ENCODE measurements at regions not wholly inside any gene's neighbourhood (a gene's known extent, or its start where the extent isn't known, plus 50 kb on each side); places are given as distances from the start of the nearest gene placed in this dataset.

GRCh38 chr16:80489173-80489572, 51.6 kb upstream of the DYNLRB2 start:
- no peak for DNase-seq (ENCODE audit: low spot score)

DNA sequence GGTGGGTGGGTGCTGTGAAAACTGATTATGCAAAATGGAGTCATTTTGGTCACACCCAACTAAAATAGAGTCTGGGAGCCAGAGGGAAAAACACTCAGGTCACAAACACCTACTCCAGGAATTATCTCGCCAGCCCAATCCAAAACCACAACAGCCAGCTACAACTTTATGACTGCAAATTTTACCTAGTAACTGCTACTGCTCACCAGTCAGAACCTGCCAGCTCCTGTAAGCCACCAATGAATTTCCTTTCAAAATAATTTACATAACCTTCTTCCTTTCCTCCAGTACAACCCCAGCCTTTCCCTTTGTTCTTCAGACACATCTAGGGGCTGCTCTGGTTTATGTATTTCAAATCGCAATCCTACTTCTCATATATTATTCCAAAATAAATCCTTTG, 52.6 kb upstream of the DYNLRB2 start:
- no peak for DNase-seq (ENCODE audit: low spot score)

DNA sequence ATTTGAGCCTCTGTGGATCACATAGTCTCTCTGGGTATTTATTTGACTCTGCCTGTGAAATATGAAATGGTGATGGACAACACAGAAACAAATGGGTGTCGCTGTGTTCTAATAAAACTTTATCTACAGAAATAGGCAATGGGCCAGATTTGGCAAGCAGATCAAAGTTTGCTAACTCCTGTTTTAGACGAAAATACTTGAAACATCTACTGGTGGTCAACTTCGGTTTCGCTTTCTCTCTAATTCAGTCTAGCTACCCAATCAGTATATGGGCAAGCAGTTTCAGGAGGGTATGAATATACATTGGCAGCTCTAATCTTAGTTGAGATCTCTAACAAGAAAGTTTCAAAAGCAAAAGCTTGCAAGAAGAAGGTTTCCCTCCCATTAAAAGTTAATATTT, 60.1 kb upstream of the DYNLRB2 start:
- DNase-seq (ENCODE audit: low spot score) = no peak

DNA sequence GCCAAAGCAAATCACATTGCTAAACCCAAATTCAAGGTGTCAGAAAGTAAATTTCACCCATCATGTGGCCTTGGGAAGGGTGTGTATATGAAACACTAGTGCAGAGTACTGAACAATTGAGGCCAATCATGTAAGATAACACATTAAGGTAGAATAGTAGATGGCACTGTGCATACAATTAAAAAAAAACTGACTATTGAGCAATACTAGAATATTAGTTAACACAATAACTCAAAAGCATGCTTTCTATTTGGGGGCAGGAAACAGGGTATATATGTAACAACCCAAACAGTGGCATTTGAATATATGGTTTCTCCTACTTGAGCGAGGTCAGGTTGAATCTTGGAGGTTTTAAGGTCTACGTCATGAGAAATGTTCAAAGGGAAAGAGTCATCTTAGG, 63.0 kb upstream of the DYNLRB2 start:
- no peak for DNase-seq (ENCODE audit: low spot score)

DNA sequence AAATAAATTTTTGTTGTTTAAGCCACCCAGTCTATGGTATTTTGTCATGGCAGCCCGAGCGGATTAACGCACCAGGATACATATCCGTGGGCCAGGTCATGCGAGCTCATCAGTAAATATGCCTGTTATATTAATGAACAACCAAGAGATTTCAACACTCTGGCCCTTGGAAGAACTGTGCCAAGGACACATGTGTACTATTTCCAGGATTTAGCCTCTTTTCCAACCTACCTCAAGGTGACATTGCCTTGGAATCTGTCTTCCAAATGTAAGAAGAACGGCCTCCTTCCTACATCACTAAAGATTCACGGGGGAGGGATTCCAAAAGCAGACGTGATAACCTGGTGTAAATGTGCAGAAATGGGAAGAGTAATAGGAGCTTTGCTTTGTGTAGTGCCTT, 72.8 kb upstream of the DYNLRB2 start:
- DNase-seq (ENCODE audit: low spot score) = no peak

DNA sequence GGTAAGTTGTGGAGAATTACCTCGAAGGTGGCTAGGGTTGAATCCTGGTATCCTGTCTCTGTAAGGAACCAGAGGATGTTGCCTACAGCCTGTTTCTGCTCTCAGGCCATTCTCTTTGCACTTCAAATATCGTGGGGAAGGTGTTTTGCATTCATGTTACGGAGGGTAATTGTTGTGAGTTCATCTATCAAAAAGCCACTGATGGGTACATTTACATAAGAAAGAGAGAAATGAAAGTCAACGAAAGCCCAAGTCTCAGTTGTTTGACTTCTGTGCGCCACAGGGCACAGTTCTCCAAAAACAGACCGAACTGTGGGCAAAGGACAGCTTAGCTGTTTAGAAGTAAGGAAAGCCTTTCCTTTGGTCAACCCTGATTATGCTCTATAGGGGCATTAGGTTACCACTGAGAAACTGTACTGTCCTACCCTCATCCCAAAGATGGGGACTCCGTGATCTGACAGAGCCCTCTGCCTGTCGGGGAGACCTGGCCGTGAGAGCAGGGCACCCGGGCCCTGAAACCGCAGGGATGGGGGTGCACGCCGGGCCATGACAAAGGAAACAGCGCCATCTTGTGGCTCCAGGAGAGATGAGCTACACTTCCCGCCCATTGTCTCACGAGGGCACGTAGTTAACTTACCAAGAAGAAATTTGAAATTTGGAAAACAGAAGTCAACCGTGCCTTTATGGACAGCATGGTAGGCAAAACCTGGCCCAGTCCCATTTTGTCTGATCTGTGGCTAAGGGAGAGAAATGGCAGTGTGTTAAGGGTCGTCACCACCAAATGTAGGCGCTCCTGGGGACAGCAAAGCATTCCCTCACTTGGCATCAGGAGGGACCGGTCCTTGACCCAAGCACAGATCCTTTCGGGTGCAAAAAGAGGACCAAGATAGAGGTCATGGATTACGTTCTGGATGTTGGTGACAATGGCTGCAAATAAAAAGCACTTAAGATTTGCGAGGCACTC, 74.5 kb upstream of the DYNLRB2 start:
- DNase-seq (ENCODE audit: low spot score) = peak; percentile 54

DNA sequence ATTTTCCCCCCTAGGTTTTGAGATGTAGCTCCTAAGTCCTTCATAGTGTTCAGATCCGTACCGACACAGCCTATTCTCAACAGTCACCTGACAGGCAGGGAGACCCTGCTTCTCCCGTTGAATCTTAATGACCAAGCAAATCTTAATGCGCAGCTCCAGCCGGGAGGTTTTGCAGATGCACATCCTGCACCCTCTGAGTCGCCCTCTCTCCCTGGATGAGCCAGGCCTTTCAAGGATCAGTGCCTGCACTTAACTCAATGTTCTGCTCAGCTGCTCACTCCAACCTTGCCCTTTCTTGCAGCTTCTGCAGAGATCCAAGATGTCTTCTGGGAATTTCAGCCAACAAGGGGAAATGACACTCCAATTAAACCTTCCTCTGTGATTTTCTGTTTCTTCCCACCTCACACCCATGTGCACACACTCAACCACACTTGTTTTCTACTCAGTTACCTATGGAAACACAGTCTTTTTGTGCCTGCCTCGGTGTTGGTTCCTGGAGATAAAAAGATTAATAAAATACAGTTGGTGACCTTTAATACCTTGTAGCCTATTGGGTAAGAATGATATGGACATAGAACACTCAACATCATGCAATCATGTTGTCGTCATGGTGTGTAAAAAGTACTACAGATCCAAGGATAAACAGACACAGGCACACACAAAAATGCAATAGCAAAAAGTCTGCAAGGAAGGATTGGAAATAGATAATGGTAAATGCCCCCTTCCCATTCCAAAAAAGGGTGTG, 76.9 kb upstream of the DYNLRB2 start:
- no peak for DNase-seq (ENCODE audit: low spot score)

DNA sequence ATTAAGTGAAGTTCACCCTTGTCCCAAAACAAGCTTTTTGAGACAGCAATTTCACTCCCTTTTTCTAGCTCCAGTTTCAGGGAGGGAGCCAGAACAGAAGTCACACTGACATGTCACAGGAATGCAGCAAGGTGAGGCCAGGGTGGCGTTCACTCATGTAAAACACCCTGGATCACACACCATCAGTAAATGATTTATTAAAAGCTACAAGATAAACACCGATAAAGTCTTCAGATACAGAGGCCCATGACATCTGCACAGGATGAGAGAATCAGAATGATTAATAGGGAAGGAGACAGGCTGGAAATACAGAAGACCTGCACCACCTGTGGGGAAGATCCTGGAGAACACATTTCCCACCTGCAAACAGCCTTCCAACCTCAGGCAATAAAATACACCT, 77.5 kb upstream of the DYNLRB2 start:
- DNase-seq (ENCODE audit: low spot score) = no peak

DNA sequence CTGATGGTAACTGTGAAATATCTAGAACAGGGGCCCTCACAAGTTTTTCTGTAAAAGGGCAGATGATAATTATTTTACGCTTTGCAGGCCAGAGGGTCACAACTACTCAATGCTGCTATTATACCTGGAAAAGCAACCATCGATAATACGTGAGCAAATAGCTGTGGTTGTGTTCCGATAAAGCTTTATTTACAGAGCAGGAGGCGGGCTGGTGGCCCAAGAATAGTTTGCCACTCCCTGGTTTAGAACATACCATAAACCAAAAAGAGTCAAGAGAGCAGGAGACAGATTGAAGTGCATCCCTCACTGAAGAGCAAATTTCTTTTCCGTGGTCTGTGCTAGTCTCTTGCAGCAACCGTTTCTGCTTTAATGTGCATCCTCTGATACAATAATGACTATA, 77.9 kb upstream of the DYNLRB2 start:
- no peak for DNase-seq (ENCODE audit: low spot score)

DNA sequence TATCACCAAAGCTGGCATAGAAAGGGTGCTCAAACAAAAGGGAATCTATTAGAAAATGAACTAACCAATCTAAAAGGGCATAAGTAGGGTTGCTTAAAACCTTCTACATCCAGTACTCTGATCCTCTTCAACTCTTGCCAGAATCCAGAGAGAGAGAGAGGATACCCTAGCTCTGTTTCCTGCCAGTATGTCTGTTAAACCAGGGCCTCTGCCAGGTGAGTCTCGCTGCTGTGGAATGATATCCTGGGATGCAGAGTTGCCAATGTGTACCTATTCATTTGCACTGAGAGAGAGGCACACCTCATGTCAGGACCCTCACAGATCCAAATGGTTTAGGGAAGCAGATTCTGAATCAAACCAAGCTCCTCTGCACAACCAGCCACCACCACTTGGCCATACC, 79.8 kb upstream of the DYNLRB2 start:
- no peak for DNase-seq (ENCODE audit: low spot score)

GRCh38 chr16:80459966-80460365, 80.8 kb upstream of the DYNLRB2 start:
- no peak for DNase-seq (ENCODE audit: low spot score)

DNA sequence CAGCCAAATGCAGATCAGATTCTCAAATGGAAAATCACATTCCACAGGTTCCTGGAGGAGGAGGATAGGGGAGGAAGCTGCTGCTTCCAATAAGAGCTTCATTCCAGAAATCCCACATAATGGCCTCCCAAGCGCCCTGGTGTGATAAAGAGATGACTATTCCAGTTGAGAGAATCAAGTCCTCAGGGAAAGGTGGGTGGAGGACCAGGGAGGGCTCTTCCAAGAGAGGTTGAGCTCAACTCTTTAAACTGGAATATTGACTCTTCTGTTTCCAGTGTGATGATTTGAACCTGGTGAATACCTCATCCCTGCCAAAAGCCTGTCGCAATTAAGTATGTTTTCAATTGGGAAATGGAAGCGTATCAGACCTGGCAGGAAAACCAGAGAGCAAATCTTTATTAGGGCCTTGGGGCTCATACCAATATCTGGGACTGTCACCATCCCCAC, 81.4 kb upstream of the DYNLRB2 start:
- no peak for DNase-seq (ENCODE audit: low spot score)

DNA sequence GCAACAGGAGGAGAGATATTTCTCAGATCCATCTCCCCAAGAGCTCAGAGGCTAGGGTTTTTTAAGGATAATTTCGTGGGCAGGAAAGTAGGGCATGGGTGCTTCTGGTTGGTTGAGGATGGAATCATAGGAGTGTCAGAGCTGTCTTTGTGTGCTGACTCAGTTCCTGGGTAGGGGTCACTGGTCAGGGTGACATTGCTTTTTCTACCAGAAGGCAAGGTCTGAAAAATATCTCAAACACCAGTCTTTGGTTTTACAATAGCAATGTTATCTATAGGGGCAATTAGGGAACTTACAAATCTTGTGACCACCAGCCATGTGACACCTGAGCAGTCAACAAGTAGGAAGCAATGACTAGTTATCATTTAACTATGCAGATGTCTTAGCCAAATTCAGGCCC, 82.9 kb upstream of the DYNLRB2 start:
- DNase-seq (ENCODE audit: low spot score) = no peak

GRCh38 chr16:80454802-80455201, 86.0 kb upstream of the DYNLRB2 start:
- no peak for DNase-seq (ENCODE audit: low spot score)

DNA sequence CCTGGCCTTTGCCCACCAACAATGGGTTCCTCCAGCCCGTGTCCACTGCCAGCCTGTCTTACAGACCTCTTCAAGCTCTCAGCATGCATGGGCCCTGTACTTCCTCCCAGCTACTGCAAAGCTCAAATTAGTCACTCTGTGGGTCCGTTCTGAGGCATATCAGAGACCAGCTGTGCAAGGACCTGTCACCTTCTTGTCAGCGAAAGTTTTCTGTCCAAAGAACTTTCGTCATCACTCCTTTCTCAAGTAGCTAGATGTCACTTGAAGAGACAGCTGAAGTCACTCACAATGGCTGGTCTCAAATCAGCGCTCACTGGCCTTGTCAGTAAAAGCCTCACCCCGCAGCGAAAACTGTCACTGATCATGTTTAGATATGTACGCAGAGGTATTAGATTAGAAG, 91.4 kb upstream of the DYNLRB2 start:
- no peak for DNase-seq (ENCODE audit: low spot score)

GRCh38 chr16:80447241-80447640, 93.6 kb upstream of the DYNLRB2 start:
- DNase-seq (ENCODE audit: low spot score) = no peak

GRCh38 chr16:80442779-80443178, 98.0 kb upstream of the DYNLRB2 start:
- DNase-seq (ENCODE audit: low spot score) = no peak

GRCh38 chr16:80441935-80442334, 98.9 kb upstream of the DYNLRB2 start:
- DNase-seq (ENCODE audit: low spot score) = no peak

DNA sequence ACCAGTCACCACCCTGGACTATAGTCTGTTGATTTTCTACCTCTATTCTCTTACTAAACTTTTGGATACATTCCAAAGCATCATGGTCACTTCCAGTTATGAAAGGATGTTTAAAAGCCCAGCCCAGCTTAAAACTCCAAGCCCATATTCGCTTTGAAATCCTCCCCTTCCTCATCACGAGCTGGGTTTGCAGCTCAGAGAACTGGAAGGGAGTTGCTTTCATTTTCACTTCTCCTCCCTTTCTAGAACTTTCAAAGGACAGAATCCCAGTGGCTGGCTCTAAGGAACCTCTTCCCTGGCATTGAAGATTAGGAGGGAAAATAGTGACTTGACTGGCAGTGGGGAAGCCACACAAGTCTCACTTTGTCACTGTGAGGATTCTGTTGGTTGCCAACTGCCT, 100.1 kb upstream of the DYNLRB2 start:
- no peak for DNase-seq (ENCODE audit: low spot score)

DNA sequence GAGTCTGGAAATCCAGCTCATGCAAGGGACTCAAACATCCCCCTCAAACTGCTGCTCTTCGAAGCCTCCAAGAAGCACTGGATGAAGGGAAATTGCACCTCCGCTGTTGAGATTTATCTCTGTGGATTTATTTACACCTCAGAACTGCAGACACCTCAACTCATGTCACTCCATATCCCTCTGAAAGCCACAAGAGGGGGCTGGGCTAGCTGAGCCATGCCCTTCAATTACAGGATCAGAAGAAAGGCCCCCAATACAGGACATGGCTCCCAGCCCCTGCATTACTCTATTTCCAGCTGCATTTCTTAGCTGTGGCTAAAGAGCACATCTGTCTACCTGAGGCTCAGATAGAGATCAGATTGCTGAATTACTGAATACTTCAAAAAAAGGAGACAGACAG, 103.1 kb upstream of the DYNLRB2 start:
- no peak for DNase-seq (ENCODE audit: low spot score)

DNA sequence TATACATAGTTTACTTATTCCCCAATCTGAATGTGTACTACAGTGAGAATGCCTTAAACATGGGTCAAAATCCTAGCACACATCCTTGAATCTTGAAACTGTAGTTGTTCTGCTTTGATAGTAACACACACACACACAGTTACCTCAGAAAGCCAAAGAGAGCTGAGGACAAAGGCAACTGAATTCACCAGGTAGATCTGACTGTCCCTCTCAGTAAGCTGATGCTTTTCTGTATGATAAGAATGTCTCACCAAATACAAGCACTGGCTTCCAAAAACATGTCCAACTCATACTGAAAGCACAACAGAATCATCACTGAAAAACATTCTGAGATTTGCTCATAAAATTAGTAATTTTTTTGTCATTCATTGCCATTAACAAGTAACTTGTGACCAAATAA, 104.3 kb upstream of the DYNLRB2 start:
- DNase-seq (ENCODE audit: low spot score) = no peak

- DNase-seq (ENCODE audit: low spot score) = no peak
These were observed 107.2 kb upstream of the DYNLRB2 start for GRCh38 chr16:80433623-80434022.

DNA sequence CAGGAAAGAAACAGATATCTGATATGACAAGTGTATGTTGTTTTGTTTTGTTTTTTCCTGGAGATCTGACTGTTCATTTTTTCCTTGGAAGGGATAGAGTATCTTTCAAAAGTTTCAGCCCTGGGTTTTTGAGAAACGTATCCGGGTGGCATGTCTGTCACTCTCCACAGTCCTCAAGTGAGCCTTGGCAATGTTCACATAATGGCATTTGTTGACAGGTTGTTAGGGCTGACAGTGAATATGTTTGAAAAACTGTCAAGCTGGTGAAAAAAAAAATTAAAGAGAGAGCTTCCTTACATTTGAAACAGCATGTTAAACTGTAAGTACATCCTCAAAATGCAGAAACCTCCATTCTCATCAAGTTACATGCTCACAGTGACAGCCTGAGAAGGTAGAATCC, 113.0 kb upstream of the DYNLRB2 start:
- DNase-seq (ENCODE audit: low spot score) = no peak

All from D341Med (cell line).